HepG2 (cell line): ENCODE measurements at regions not wholly inside any gene's neighbourhood (a gene's known extent, or its start where the extent isn't known, plus 50 kb on each side); places are given as distances from the start of the nearest gene placed in this dataset.
A peak's percentile ranks its signal among the peaks of the same experiment; 100 is the strongest.
"Not testable (repeated sequence)": the region's sequence is repeated elsewhere in the genome, so short reads cannot be mapped to it uniquely, and the experiment has no call there.

ENCODE experiments used
- ATAC-seq: fragments of 200-7000 bp; cut with Tn5 transposase; 3 replicates; pipeline ENCODE4 v1.9.1; 2020; ENCODE audit warnings: mild to moderate bottlenecking, moderate library complexity
- BruUV-seq: library from RNA; stranded (reverse); fragments of 400-500 nt; replicated peaks from 2 replicates; lab custom pipeline; 2021; lab: Mats Ljungman, UMichigan
- CTCF ChIA-PET: fragments of 300-600 bp; formaldehyde crosslinking; extraction: SDS; loops from one replicate; lab custom pipeline; 2021; ENCODE audit warnings: low total read pairs, inconsistent platforms, low intra/inter-chr PET ratio; lab: Yijun Ruan, JAX
- POLR2A ChIA-PET: fragments of 350-600 bp; sonication (Branson Sonifier 250); formaldehyde crosslinking; loops from one replicate; lab custom pipeline; 2020; ENCODE audit warnings: antibody characterized with exemption, inconsistent platforms; lab: Yijun Ruan, JAX
- DNase-seq: peaks from one replicate; pipeline ENCODE4 v3.0.0-alpha.2; 2015; ENCODE audit warnings: low spot score
- FAIRE-seq: peaks from 3 replicates; lab custom pipeline; 2011; peaks lifted over from hg19 to GRCh38; lab: Jason Lieb, UNC
- H2AFZ ChIP-seq: one replicate; pipeline ENCODE4 v1.6.1; 2011; ENCODE audit warnings: low read length, inconsistent platforms
- H3K27ac ChIP-seq: fragments of 300-600 bp; 3 replicates; pipeline ENCODE4 v1.8.0; 2011; ENCODE audit warnings: mixed run types, mild to moderate bottlenecking, mixed read lengths, low read length, inconsistent platforms; ENCODE audit not compliant: insufficient read depth; ENCODE audit errors: extremely low read length
- H3K27me3 ChIP-seq, 2 experiments: fragments of 200-600 bp in 1 of 2; 2 replicates in 1 of 2; 3 replicates in 1 of 2; pipeline versions ENCODE4 v1.6.0 to v1.8.0; 2011; ENCODE audit warnings: low read length in 2 of 2, mild to moderate bottlenecking in 2 of 2, moderate library complexity in 2 of 2, inconsistent platforms in 1 of 2; ENCODE audit not compliant: insufficient read depth in 2 of 2, control insufficient read depth in 1 of 2
- H3K36me3 ChIP-seq, 2 experiments: fragments of 200-600 bp in 1 of 2; replicated peaks in 1 of 2; 2 replicates in 1 of 2; 3 replicates in 1 of 2; pipeline versions ENCODE4 v1.5.1 to v1.8.0; 2011; ENCODE audit warnings: low read length in 2 of 2, inconsistent platforms in 1 of 2; ENCODE audit not compliant: insufficient read depth in 2 of 2, control insufficient read depth in 1 of 2
- H3K4me1 ChIP-seq: 2 replicates; pipeline ENCODE4 v1.5.1; 2012; ENCODE audit warnings: low read length, inconsistent platforms; ENCODE audit not compliant: insufficient read depth
- H3K4me2 ChIP-seq: 2 replicates; pipeline ENCODE4 v1.6.0; 2011; ENCODE audit warnings: low read depth, low read length, inconsistent platforms
- H3K4me3 ChIP-seq, 3 experiments: fragments of 200-600 bp in 1 of 3; sonication (generic), shearing (Covaris generic) in 1 of 3; replicated peaks in 1 of 3; 2 replicates each; pipeline ENCODE4 v1.5.1; 2011 to 2016; ENCODE audit warnings: low read length in 3 of 3, inconsistent platforms in 2 of 3, low read depth in 2 of 3, mild to moderate bottlenecking in 2 of 3, control low read depth in 1 of 3, mixed read lengths in 1 of 3; ENCODE audit not compliant: insufficient read depth in 1 of 3
- H3K79me2 ChIP-seq: one replicate; pipeline ENCODE4 v1.6.1; 2011; ENCODE audit warnings: low read length, inconsistent platforms; ENCODE audit not compliant: insufficient read depth
- H3K9ac ChIP-seq: 2 replicates; pipeline ENCODE4 v1.6.0; 2011; ENCODE audit warnings: mild to moderate bottlenecking, low read depth, low read length, inconsistent platforms; ENCODE audit not compliant: insufficient read depth
- H3K9me3 ChIP-seq: 2 replicates; pipeline ENCODE4 v1.5.1; 2012; ENCODE audit warnings: mild to moderate bottlenecking, low read length
- H4K20me1 ChIP-seq: 2 replicates; pipeline ENCODE4 v1.6.0; 2011; ENCODE audit warnings: inconsistent platforms, mild to moderate bottlenecking, low read length, moderate library complexity; ENCODE audit not compliant: insufficient read depth
- CEBPG ChIP-seq: IDR thresholded peaks from 2 replicates; pipeline ENCODE4 v1.6.1; 2016
- DR1 ChIP-seq: sonication (generic); formaldehyde crosslinking; IDR thresholded peaks from 2 replicates; pipeline ENCODE4 v1.8.0; 2021; ENCODE audit warnings: mild to moderate bottlenecking, missing genetic modification reagents, inconsistent platforms
- ETV6 ChIP-seq: sonication (generic); formaldehyde crosslinking; conservative IDR thresholded peaks from 2 replicates; pipeline ENCODE4 v1.4.0; 2020; ENCODE audit warnings: missing genetic modification reagents
- FOXA3 ChIP-seq: IDR thresholded peaks from 2 replicates; pipeline ENCODE4 v1.6.1; 2016; ENCODE audit warnings: missing genetic modification reagents, missing compliant biosample characterization
- KLF13 ChIP-seq: sonication (generic); formaldehyde crosslinking; IDR thresholded peaks from 2 replicates; pipeline ENCODE4 v1.4.0; 2020; ENCODE audit warnings: mild to moderate bottlenecking, missing genetic modification reagents
- KLF15 ChIP-seq: sonication (generic); formaldehyde crosslinking; IDR thresholded peaks from 2 replicates; pipeline ENCODE4 v1.8.1; 2023; ENCODE audit warnings: borderline replicate concordance, mild to moderate bottlenecking, inconsistent platforms, missing genetic modification reagents, mixed read lengths
- KLF16 ChIP-seq, 2 experiments: sonication (generic) in 1 of 2; formaldehyde crosslinking in 1 of 2; IDR thresholded peaks; 2 replicates each; pipeline versions ENCODE4 v1.6.1 to v1.8.0; 2016 to 2023; ENCODE audit warnings: missing genetic modification reagents in 2 of 2, missing compliant biosample characterization in 1 of 2
- MEIS2 ChIP-seq: sonication (generic); formaldehyde crosslinking; IDR thresholded peaks from 2 replicates; pipeline ENCODE4 v1.9.0; 2021; ENCODE audit warnings: mild to moderate bottlenecking, missing genetic modification reagents
- SMC3 ChIP-seq: IDR thresholded peaks from 2 replicates; pipeline ENCODE4 v1.6.1; 2011; ENCODE audit warnings: low read length, improper control_type of control experiment
- STAG1 ChIP-seq: sonication (generic); formaldehyde crosslinking; IDR thresholded peaks from 2 replicates; pipeline ENCODE4 v1.4.0; 2020; ENCODE audit warnings: missing genetic modification reagents
- ZNF329 ChIP-seq: sonication (generic); formaldehyde crosslinking; IDR thresholded peaks from 2 replicates; pipeline ENCODE4 v1.9.0; 2021; ENCODE audit warnings: low read depth, mild to moderate bottlenecking, missing genetic modification reagents
- WGBS: methylation state at CpG from one replicate; pipeline ENCODE4 v1.1.6; 2017; ENCODE audit warnings: low lambda C conversion rate; 5-methylcytosine and 5-hydroxymethylcytosine counted together
- in situ Hi-C: cut with HindIII; loops from 2 replicates; pipeline ENCODE4 v1.10.0; 2017; ENCODE audit warnings: low pct_unique_long_range_greater_than_20kb; ENCODE audit not compliant: extremely low pct_ligation_motif_present
- intact Hi-C: fragments of 100-400 bp; cut with micrococcal nuclease; formaldehyde crosslinking; loops from one replicate; pipeline ENCODE4 v1.10.0; 2022; ENCODE audit not compliant: unreplicated experiment
- TF ChIP-seq, protein P1 (sequence below): sonication (generic); formaldehyde crosslinking; IDR thresholded peaks from 2 replicates; pipeline ENCODE4 v1.5.0; 2020; ENCODE audit warnings: mild to moderate bottlenecking, missing genetic modification reagents, moderate library complexity
- TF ChIP-seq, protein P2 (sequence below): IDR thresholded peaks from 2 replicates; pipeline ENCODE4 v1.4.0; 2020; ENCODE audit warnings: mild to moderate bottlenecking, missing genetic modification reagents

DNA sequence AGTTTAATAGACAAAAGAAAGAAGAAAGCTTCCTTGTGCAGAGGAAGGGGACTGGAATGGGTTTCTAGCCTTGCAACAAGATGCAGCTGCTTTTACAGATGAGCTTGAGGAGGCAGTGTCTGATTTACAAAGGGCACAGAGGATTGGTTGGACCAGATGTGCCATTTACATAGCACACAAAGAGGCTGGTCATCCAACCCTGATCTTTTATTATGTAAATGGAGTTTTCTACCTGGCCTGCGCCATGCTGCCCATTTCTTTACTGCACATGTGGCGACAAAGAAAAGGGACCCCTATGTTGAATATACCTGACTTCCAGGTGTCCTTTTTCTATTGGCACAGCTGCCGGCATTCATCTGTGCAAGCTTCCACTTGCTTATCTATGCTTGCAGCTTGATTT, 409.4 kb upstream of the FRG2C start:
- H3K4me3 ChIP-seq = no peak overlapping the region
- WGBS = 6% methylated on average over 3 of the region's 3 CpGs
- ChIA-PET POLR2A (no interaction called here), CTCF (no interaction called here)
- H3K27me3 ChIP-seq = 0 out of 5 replicates have a peak, but pooled peaks cover 0 to 2% of the 10 kb centered on the region in 2 experiments
- ATAC-seq (no peak), FAIRE-seq (no peak), DNase-seq (no peak)
- no peak overlapping the region for H3K27ac ChIP-seq
- H4K20me1 ChIP-seq = no peaks in the 10 kb centered on the region
- BruUV-seq = no TSS peak
- intact Hi-C loops (no loop called here), in situ Hi-C loops (no loop called here)
- no peak overlapping the region for H3K9ac ChIP-seq
- H3K36me3 ChIP-seq = no peaks in the 10 kb centered on the region
- H3K4me2 ChIP-seq = no peak overlapping the region
- H2AFZ ChIP-seq = no peak overlapping the region
- no peak for TF ChIP-seq ETV6 (CRISPR knock-in tag)
- TF ChIP-seq ZNF329 (CRISPR knock-in tag) = no peak
- no peak for TF ChIP-seq DR1 (CRISPR knock-in tag)
- TF ChIP-seq KLF13 (CRISPR knock-in tag) = no peak
- no peak for TF ChIP-seq KLF15
- TF ChIP-seq MEIS2 (CRISPR knock-in tag) = no peak
- TF ChIP-seq KLF16 (CRISPR knock-in tag; IDR thresholded peaks at IDR 0.05) = no peak
- no peaks in the 10 kb centered on the region for H3K79me2 ChIP-seq
- no peaks in the 10 kb centered on the region for H3K9me3 ChIP-seq
- H3K4me1 ChIP-seq = peaks cover 4% of the 10 kb centered on the region

DNA sequence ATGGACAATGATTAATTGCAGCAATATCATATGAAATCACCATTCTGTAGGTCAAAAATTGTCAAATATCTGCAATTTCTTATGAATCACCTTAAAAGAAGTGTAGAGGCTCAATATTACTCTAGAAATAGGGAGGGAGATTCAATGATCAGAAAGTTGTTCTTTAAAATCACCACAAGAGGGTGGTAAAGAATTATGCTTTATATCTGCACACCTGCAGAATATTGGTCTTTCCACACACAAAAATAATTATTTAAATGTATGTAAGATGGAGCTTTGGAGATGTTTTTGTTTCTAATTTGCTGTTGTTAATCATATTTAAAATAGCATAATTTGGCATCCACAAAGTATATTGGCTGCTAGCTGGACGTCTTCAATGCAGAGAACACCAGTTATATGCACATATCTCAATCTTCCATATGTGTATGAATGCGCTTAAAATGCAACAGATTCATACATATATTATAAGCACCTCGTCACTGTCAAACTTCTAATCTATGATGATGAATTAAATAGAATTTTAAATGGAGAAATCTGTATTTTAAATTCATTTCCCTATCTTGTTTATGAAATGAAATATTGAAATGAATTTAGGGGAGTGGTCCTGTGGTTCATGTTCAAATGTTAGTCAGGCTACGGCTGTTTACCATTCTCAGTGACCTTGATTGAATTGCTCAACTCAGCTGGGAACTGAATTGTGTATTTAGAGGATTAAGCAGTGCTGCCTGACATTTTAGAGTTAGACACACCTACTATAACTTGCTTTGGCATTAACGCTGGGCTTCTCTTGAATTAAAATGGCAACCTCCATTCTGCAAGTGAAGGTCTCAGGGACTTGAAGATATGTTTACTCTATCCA, 405.1 kb upstream of the FRG2C start:
- DNase-seq = peak; percentile 39
- intact Hi-C loops = loop anchor here (2.0 kb wide), 1 partner anchor 170 kb away; no protein-coding TSS in a partner anchor
- H3K9ac ChIP-seq, H3K9me3 ChIP-seq, H3K4me2 ChIP-seq, POLR2A ChIA-PET, H3K27ac ChIP-seq, H3K36me3 ChIP-seq, in situ Hi-C loops, H2AFZ ChIP-seq, BruUV-seq, H3K4me3 ChIP-seq, H3K27me3 ChIP-seq, H3K79me2 ChIP-seq, H4K20me1 ChIP-seq: not testable (repeated sequence)
- CTCF ChIA-PET = interaction anchor here (2.2 kb wide), 1 partner anchor 163 kb away, joined by 7 read pairs; no protein-coding TSS in a partner anchor
- FAIRE-seq = peak; percentile 28
- ATAC-seq = peak; percentile 69
- WGBS = 3% methylated on average over 5 of the region's 5 CpGs
- peaks cover 11% of the 10 kb centered on the region for H3K4me1 ChIP-seq
- TF ChIP-seq, protein P1, sequence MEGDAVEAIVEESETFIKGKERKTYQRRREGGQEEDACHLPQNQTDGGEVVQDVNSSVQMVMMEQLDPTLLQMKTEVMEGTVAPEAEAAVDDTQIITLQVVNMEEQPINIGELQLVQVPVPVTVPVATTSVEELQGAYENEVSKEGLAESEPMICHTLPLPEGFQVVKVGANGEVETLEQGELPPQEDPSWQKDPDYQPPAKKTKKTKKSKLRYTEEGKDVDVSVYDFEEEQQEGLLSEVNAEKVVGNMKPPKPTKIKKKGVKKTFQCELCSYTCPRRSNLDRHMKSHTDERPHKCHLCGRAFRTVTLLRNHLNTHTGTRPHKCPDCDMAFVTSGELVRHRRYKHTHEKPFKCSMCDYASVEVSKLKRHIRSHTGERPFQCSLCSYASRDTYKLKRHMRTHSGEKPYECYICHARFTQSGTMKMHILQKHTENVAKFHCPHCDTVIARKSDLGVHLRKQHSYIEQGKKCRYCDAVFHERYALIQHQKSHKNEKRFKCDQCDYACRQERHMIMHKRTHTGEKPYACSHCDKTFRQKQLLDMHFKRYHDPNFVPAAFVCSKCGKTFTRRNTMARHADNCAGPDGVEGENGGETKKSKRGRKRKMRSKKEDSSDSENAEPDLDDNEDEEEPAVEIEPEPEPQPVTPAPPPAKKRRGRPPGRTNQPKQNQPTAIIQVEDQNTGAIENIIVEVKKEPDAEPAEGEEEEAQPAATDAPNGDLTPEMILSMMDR (CRISPR knock-in tag) = peak; percentile 41; the same call in 1 of the 2 replicates
- TF ChIP-seq FOXA3 (CRISPR knock-in tag) = peak; percentile 33; the same call in 1 of the 2 replicates
- TF ChIP-seq CEBPG (CRISPR knock-in tag) = peak; percentile 23; the same call in 1 of the 2 replicates
- peak; percentile 12; the same call in 1 of the 2 replicates for TF ChIP-seq SMC3
- TF ChIP-seq STAG1 = peak; percentile 60
- TF ChIP-seq, protein P2, sequence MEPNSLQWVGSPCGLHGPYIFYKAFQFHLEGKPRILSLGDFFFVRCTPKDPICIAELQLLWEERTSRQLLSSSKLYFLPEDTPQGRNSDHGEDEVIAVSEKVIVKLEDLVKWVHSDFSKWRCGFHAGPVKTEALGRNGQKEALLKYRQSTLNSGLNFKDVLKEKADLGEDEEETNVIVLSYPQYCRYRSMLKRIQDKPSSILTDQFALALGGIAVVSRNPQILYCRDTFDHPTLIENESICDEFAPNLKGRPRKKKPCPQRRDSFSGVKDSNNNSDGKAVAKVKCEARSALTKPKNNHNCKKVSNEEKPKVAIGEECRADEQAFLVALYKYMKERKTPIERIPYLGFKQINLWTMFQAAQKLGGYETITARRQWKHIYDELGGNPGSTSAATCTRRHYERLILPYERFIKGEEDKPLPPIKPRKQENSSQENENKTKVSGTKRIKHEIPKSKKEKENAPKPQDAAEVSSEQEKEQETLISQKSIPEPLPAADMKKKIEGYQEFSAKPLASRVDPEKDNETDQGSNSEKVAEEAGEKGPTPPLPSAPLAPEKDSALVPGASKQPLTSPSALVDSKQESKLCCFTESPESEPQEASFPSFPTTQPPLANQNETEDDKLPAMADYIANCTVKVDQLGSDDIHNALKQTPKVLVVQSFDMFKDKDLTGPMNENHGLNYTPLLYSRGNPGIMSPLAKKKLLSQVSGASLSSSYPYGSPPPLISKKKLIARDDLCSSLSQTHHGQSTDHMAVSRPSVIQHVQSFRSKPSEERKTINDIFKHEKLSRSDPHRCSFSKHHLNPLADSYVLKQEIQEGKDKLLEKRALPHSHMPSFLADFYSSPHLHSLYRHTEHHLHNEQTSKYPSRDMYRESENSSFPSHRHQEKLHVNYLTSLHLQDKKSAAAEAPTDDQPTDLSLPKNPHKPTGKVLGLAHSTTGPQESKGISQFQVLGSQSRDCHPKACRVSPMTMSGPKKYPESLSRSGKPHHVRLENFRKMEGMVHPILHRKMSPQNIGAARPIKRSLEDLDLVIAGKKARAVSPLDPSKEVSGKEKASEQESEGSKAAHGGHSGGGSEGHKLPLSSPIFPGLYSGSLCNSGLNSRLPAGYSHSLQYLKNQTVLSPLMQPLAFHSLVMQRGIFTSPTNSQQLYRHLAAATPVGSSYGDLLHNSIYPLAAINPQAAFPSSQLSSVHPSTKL (CRISPR knock-in tag) = peak; percentile 48; the same call in 1 of the 2 replicates
